SK-N-SH treated with all-trans-retinoic acid at 6 μM for 48 hours (cell line): ENCODE measurements at regions not wholly inside any gene's neighbourhood (a gene's known extent, or its start where the extent isn't known, plus 50 kb on each side); places are given as distances from the start of the nearest gene placed in this dataset.

Experiments
- ATAC-seq: fragments of 200-7000 bp; cut with Tn5 transposase; 3 replicates; pipeline ENCODE4 v1.9.1; 2020; ENCODE audit warnings: mild to moderate bottlenecking, moderate library complexity
- ARNTL ChIP-seq: fragments of 450-650 bp; formaldehyde crosslinking; IDR thresholded peaks from 2 replicates; pipeline ENCODE4 v1.5.0; 2020; ENCODE audit warnings: low read depth, mild to moderate bottlenecking, moderate library complexity, borderline replicate concordance
- BACH2 ChIP-seq: fragments of 250-450 bp; sonication (Bioruptor Pico); IDR thresholded peaks from 2 replicates; pipeline ENCODE4 v1.9.0; 2021; ENCODE audit warnings: mild to moderate bottlenecking, borderline replicate concordance
- CREB5 ChIP-seq: fragments of 250-450 bp; sonication (Bioruptor Pico); IDR thresholded peaks from 2 replicates; pipeline ENCODE4 v1.5.1; 2020; ENCODE audit warnings: low read depth, mild to moderate bottlenecking, moderate library complexity
- CSDC2 ChIP-seq: fragments of 250-450 bp; sonication (Bioruptor Pico); IDR thresholded peaks from 2 replicates; pipeline ENCODE4 v1.5.0; 2020; ENCODE audit warnings: mild to moderate bottlenecking, moderate library complexity
- ESRRG ChIP-seq: fragments of 250-450 bp; sonication (Bioruptor Pico); IDR thresholded peaks from 2 replicates; pipeline ENCODE4 v1.6.1; 2021; ENCODE audit warnings: mild to moderate bottlenecking
- GLIS3 ChIP-seq: fragments of 250-450 bp; sonication (Bioruptor Pico); IDR thresholded peaks from 2 replicates; pipeline ENCODE4 v1.5.0; 2020; ENCODE audit warnings: mild to moderate bottlenecking, moderate library complexity
- ISL1 ChIP-seq: fragments of 250-450 bp; sonication (Bioruptor Pico); IDR thresholded peaks from 2 replicates; pipeline ENCODE4 v2.1.2; 2022; ENCODE audit warnings: mild to moderate bottlenecking, moderate library complexity
- OSR1 ChIP-seq: fragments of 250-450 bp; sonication (Bioruptor Pico); IDR thresholded peaks from 2 replicates; pipeline ENCODE4 v1.8.0; 2022; ENCODE audit warnings: moderate library complexity, mild to moderate bottlenecking, inconsistent platforms
- PATZ1 ChIP-seq: fragments of 250-450 bp; sonication (Bioruptor Pico); IDR thresholded peaks from 2 replicates; pipeline ENCODE4 v1.8.0; 2020; ENCODE audit warnings: mild to moderate bottlenecking, moderate library complexity, borderline replicate concordance
- PPARA ChIP-seq: fragments of 250-450 bp; sonication (Bioruptor Pico); IDR thresholded peaks from 2 replicates; pipeline ENCODE4 v1.5.0; 2020; ENCODE audit warnings: mild to moderate bottlenecking, borderline replicate concordance
- RARB ChIP-seq: fragments of 250-450 bp; sonication (Bioruptor Pico); IDR thresholded peaks from 2 replicates; pipeline ENCODE4 v1.8.0; 2021; ENCODE audit warnings: mild to moderate bottlenecking, moderate library complexity
- SNAI2 ChIP-seq: fragments of 250-450 bp; sonication (Bioruptor Pico); IDR thresholded peaks from 2 replicates; pipeline ENCODE4 v1.5.0; 2020; ENCODE audit warnings: mild to moderate bottlenecking, moderate library complexity
- TCF4 ChIP-seq: fragments of 250-450 bp; sonication (Bioruptor Pico); IDR thresholded peaks from 2 replicates; pipeline ENCODE4 v1.8.0; 2021; ENCODE audit warnings: mild to moderate bottlenecking, moderate library complexity, borderline replicate concordance
- TOX ChIP-seq: fragments of 250-450 bp; sonication (Bioruptor Pico); IDR thresholded peaks from 2 replicates; pipeline ENCODE4 v1.8.0; 2021; ENCODE audit warnings: mild to moderate bottlenecking, moderate library complexity, borderline replicate concordance
- TSHZ2 ChIP-seq: fragments of 250-450 bp; sonication (Bioruptor Pico); IDR thresholded peaks from 2 replicates; pipeline ENCODE4 v1.5.0; 2020; ENCODE audit warnings: mild to moderate bottlenecking, moderate library complexity
- ZC3H10 ChIP-seq: fragments of 250-450 bp; sonication (Bioruptor Pico); IDR thresholded peaks from 2 replicates; pipeline ENCODE4 v1.5.1; 2021; ENCODE audit warnings: mild to moderate bottlenecking, moderate library complexity
- ZFP3 ChIP-seq: fragments of 250-450 bp; sonication (Bioruptor Pico); IDR thresholded peaks from 2 replicates; pipeline ENCODE4 v1.5.0; 2020; ENCODE audit warnings: mild to moderate bottlenecking, moderate library complexity
- ZFP30 ChIP-seq: fragments of 450-650 bp; formaldehyde crosslinking; IDR thresholded peaks from 2 replicates; pipeline ENCODE4 v1.5.0; 2022; ENCODE audit warnings: mild to moderate bottlenecking, moderate library complexity
- ZNF8 ChIP-seq: fragments of 450-650 bp; formaldehyde crosslinking; IDR thresholded peaks from 2 replicates; pipeline ENCODE4 v1.5.0; 2020; ENCODE audit warnings: mild to moderate bottlenecking, moderate library complexity
- TF ChIP-seq, protein P1 (sequence below): fragments of 250-450 bp; sonication (Bioruptor Pico); IDR thresholded peaks from 2 replicates; pipeline ENCODE4 v1.5.1; 2021; ENCODE audit warnings: mild to moderate bottlenecking, moderate library complexity
- TF ChIP-seq, protein P2 (sequence below): fragments of 250-450 bp; sonication (Bioruptor Pico); IDR thresholded peaks from 2 replicates; pipeline ENCODE4 v1.8.0; 2021; ENCODE audit warnings: low read depth, mild to moderate bottlenecking, moderate library complexity, borderline replicate concordance

- TF ChIP-seq ARNTL (CRISPR knock-in tag) (no peak), ZFP30 (CRISPR knock-in tag) (no peak), TCF4 (CRISPR knock-in tag) (peak; percentile 39; the same call in 1 of the 2 replicates), OSR1 (CRISPR knock-in tag) (no peak), ZNF8 (CRISPR knock-in tag) (no peak), ZC3H10 (CRISPR knock-in tag) (no peak), CREB5 (CRISPR knock-in tag) (no peak)
- TF ChIP-seq, all 23 proteins: peak for 1
- ATAC-seq: peak; percentile 74
These were observed 126.7 kb downstream of the UNC5CL start for GRCh38 chr6:40912158-40912946.

- no peak for ATAC-seq
- TF ChIP-seq ISL1: no peak
- no peak for TF ChIP-seq TOX
- TF ChIP-seq TSHZ2 (CRISPR knock-in tag): no peak
- no peak for TF ChIP-seq ZFP30 (CRISPR knock-in tag)
- no peak for TF ChIP-seq RARB (CRISPR knock-in tag)
- no peak for TF ChIP-seq ZFP3
These were observed 128.6 kb downstream of the UNC5CL start for GRCh38 chr6:40910260-40910893.

DNA sequence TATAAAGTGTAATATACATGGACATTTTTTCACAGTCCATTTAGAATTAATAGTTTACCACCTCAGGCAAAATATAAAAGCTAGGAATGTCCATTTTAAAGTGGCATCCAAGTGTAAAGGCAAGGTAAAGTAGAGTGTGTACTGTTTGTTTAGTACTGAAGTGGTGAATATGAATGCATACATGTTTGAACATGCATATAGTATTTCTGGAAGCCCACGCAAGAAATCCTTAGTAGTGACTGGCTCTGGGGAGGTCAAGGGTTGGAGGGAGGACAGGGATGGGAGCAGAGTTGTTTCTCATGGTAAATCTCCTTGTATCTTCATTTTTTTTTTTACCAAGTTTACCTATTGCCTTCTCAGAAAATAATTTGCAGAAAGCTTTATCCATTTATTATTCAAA, 129.2 kb downstream of the UNC5CL start:
- ATAC-seq: no peak
- TF ChIP-seq, protein P1, sequence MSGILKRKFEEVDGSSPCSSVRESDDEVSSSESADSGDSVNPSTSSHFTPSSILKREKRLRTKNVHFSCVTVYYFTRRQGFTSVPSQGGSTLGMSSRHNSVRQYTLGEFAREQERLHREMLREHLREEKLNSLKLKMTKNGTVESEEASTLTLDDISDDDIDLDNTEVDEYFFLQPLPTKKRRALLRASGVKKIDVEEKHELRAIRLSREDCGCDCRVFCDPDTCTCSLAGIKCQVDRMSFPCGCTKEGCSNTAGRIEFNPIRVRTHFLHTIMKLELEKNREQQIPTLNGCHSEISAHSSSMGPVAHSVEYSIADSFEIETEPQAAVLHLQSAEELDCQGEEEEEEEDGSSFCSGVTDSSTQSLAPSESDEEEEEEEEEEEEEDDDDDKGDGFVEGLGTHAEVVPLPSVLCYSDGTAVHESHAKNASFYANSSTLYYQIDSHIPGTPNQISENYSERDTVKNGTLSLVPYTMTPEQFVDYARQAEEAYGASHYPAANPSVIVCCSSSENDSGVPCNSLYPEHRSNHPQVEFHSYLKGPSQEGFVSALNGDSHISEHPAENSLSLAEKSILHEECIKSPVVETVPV: no peak
- TF ChIP-seq ARNTL (CRISPR knock-in tag): no peak
- TF ChIP-seq PPARA (CRISPR knock-in tag): no peak
- TF ChIP-seq PATZ1 (CRISPR knock-in tag): no peak
- TF ChIP-seq TOX: no peak
- TF ChIP-seq GLIS3 (CRISPR knock-in tag): no peak
- TF ChIP-seq BACH2 (CRISPR knock-in tag): no peak
- no peak for TF ChIP-seq CSDC2
- no peak for TF ChIP-seq ZFP30 (CRISPR knock-in tag)
- TF ChIP-seq TCF4 (CRISPR knock-in tag): no peak
- TF ChIP-seq, all 23 proteins: peak for 0

DNA sequence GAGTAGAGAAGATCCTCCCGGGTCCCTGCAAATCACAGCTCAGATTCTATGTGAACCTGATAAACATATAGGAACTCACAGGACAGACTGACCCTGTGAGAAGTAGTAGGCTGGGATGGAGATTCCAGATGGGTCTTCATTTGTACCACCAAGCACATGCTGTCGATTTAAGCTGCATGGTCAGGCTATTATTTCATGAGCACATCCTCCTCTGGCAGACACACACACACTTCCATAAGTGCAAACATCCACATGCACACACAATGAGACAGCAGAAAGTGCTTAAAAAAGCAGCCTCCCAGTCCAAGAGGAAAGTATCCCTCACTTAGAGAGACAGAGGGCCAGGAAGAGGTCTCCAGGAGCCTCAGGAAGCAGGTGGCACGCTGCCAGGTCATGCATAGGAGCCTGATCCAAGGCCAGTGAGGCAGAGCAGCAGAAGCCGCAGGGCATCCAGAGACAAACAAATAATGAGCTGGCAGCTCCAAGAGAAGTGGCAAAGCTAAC, 131.8 kb downstream of the UNC5CL start:
- ATAC-seq: no peak; the same call in 2 of the 3 replicates
- TF ChIP-seq GLIS3 (CRISPR knock-in tag) (no peak), ARNTL (CRISPR knock-in tag) (no peak), PATZ1 (CRISPR knock-in tag) (no peak), TOX (no peak), OSR1 (CRISPR knock-in tag) (no peak), ZC3H10 (CRISPR knock-in tag) (no peak), SNAI2 (CRISPR knock-in tag) (no peak), ESRRG (no peak)
- TF ChIP-seq, protein P2, sequence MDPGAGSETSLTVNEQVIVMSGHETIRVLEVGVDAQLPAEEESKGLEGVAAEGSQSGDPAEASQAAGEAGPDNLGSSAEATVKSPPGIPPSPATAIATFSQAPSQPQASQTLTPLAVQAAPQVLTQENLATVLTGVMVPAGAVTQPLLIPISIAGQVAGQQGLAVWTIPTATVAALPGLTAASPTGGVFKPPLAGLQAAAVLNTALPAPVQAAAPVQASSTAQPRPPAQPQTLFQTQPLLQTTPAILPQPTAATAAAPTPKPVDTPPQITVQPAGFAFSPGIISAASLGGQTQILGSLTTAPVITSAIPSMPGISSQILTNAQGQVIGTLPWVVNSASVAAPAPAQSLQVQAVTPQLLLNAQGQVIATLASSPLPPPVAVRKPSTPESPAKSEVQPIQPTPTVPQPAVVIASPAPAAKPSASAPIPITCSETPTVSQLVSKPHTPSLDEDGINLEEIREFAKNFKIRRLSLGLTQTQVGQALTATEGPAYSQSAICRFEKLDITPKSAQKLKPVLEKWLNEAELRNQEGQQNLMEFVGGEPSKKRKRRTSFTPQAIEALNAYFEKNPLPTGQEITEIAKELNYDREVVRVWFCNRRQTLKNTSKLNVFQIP (CRISPR knock-in tag): no peak
